HG02798 (cell line): ENCODE measurements at regions not wholly inside any gene's neighbourhood (a gene's known extent, or its start where the extent isn't known, plus 50 kb on each side); places are given as distances from the start of the nearest gene placed in this dataset.
"Not testable (repeated sequence)": the region's sequence is repeated elsewhere in the genome, so short reads cannot be mapped to it uniquely, and the experiment has no call there.

Source experiments
- ATAC-seq: cut with Tn5 transposase; IDR thresholded peaks from one replicate; pipeline ENCODE4 v1.9.1; 2021; ENCODE audit warnings: mild to moderate bottlenecking; ENCODE audit not compliant: unreplicated experiment, poor library complexity

- no peak for ATAC-seq
These were observed 1615.3 kb downstream of the PCDH18 start for GRCh38 chr4:135917011-135917410.

DNA sequence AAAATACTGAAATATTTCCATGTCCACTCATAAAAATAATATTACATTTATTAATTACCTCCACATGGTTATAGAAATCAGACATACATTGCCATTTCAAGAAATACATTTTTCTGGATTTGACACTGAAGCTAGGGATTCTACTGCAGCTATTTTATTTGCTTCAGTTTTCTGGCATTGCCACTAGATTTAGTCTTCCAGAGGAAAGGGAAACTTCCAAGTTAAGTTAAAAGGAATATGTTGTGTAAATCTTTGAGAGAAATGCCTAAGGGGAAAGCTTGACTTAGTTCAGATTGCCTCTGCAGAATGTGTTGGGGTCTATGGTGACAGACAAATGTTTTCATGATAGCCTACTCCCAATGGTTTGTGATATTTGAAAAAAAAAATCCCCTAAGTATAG, 1631.3 kb downstream of the PCDH18 start:
- ATAC-seq = no peak

GRCh38 chr4:135864304-135864703, 1662.7 kb upstream of the PABPC4L start:
- not testable (repeated sequence) for ATAC-seq

GRCh38 chr4:135840781-135841180, 1639.2 kb upstream of the PABPC4L start:
- no peak for ATAC-seq

GRCh38 chr4:135839712-135840111, 1638.1 kb upstream of the PABPC4L start:
- ATAC-seq = no peak

- ATAC-seq = no peak
These were observed 1637.3 kb upstream of the PABPC4L start for GRCh38 chr4:135838889-135839288.

GRCh38 chr4:135834471-135834870, 1632.9 kb upstream of the PABPC4L start:
- ATAC-seq = no peak

GRCh38 chr4:135833529-135833928, 1631.9 kb upstream of the PABPC4L start:
- ATAC-seq = no peak

- ATAC-seq = no peak
These were observed 1623.2 kb upstream of the PABPC4L start for GRCh38 chr4:135824759-135825296.

GRCh38 chr4:135804785-135805184, 1603.2 kb upstream of the PABPC4L start:
- no peak for ATAC-seq

DNA sequence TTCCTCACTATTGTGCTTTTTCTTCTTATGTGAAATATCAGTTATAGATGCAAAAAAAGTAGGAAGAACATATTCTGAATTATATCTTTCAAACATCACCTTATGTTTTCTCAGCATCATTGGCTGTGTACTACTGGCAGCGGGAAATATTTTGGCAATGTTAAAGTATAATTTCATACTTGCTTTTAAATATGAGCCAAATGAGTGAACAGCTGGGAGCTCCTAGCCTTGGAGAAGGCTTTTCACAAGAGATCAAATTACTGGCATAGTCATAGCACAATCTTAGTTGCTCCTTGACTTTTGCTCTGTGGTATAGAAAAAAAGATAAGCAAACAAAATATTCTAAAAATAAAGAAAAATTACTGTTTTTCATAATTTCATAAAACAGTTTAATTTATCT, 1575.8 kb upstream of the PABPC4L start:
- ATAC-seq = no peak

GRCh38 chr4:135775909-135776308, 1574.3 kb upstream of the PABPC4L start:
- no peak for ATAC-seq

DNA sequence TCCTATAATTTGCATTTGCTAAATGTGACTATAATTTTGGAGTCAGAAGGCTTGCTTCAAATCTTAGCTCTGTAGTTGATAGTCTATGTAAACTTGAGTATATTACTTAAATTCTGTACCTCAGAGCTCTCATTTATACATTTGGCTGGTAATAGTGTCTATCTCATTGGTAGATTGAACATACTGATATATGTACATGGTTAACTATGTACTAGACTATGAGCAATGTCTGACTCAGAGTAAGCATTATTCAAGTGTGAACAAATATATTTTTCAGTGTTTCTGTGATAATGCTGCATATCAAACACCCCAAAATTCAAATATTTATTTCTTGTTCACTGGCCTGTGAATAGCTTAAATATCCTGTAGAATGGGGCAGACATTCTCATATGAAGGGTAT, 1568.9 kb upstream of the PABPC4L start:
- no peak for ATAC-seq

DNA sequence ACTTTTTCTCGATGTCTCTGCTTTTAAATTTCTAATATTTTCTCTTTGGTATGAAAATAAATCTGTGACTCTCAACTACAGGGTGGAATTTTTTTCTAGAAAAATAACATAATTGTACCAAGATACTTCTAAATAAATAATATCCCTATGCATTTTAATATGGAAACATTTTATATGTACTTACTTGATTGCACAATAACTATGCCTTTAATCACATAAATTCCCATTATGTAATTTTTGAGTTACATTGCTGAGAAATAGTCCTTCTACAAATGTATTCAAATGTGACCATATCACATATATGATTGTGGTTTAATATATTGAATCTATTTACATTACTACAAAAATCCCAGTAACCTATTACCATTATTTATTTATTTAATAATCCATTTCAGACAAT, 1543.3 kb upstream of the PABPC4L start:
- no peak for ATAC-seq

DNA sequence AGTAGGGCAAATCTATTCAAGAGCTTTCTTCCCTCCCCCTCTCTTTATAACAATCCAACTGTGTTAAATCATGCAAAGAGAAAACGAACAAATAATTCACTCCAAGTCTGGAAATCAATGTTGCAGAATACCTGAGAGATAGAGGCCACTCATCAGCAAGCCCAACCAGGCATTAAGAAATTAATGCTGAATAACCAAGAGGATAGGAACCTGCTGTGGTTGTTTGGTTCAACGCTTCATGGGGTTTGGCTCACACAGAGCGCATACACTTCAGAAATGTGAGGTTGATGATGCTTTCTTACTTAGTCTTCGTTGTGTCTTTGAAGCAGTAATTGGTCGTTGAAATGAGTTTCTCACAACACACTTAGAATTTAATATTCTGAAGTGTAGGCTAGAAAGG, 1540.0 kb upstream of the PABPC4L start:
- ATAC-seq = no peak

GRCh38 chr4:135739354-135739753, 1537.8 kb upstream of the PABPC4L start:
- no peak for ATAC-seq

- ATAC-seq = no peak
These were observed 1533.9 kb upstream of the PABPC4L start for GRCh38 chr4:135735512-135735911.

DNA sequence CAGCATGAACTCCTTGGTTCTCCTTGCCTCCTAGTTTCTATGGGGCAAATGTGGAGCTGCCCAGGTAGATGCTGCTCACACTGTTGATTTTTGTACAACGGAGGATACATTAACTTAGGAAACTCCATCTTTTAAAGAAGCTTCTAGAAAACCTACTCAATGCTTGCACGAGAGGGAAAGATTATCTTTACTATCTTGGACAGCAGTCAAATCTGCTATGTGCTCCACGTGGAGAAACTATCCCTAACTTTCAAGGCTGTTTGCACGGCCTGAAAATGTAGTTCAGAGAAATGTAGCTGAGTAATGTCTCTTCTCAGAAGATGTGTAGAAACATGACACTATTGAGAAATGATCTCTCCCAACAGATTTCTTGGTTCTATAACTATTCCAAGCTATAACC, 1530.9 kb upstream of the PABPC4L start:
- ATAC-seq = no peak

DNA sequence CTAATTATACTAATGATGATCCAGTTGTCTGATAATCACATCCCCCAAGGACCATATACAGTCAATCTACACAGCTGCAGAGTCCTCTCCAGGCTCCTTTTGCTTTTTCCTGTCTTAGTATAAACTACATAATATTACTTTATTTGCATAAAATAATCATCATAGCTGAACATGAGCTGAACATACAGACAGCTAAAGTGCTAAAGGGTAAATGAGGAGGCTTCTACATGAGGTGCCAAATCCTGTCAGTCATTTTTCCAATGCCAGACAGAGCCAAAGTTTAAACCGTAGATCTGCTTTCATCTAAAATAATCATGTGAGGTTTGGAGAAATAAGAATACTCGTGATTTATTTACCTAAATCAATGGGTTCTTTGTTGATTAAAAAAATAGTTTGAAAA, 1530.1 kb upstream of the PABPC4L start:
- ATAC-seq = no peak

DNA sequence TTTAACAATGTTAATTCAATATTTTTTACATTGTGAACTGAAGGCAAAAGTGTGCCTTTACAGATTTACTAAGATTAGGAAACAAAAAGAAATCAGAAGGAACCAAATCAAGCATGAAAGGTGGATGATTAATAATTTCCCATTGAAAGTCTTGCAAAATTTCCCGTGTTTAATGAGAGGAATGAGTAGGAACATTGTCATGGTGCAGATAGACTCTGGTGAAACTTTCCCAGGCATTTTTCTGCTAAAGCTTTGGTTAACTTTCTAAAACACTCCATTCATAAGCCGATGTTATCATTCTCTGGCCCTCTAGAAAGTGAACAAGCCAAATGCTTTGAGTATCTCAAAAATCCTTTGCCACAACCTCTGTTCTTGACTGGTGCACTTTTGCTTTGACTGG, 1522.8 kb upstream of the PABPC4L start:
- no peak for ATAC-seq

GRCh38 chr4:135718019-135718418, 1516.4 kb upstream of the PABPC4L start:
- no peak for ATAC-seq

- no peak for ATAC-seq
These were observed 1503.8 kb upstream of the PABPC4L start for GRCh38 chr4:135705343-135705742.

GRCh38 chr4:135694066-135694465, 1492.5 kb upstream of the PABPC4L start:
- ATAC-seq = no peak
